ENCODE measurements at regions not wholly inside any gene's neighbourhood (a gene's known extent, or its start where the extent isn't known, plus 50 kb on each side); places are given as distances from the start of the nearest gene placed in this dataset.

- Mint-ChIP-seq H3K4me1 (ENCODE audit: low read depth, unreplicated experiment) (peaks cover 26% of the 10 kb centered on the region), H3K9me3 (ENCODE audit: low read depth, unreplicated experiment) (no peaks in the 10 kb centered on the region), H3K4me3 (ENCODE audit: low read depth, unreplicated experiment) (no peak overlapping the region), H3K27me3 (ENCODE audit: unreplicated experiment) (peaks cover 12% of the 10 kb centered on the region), H3K36me3 (ENCODE audit: insufficient read depth, unreplicated experiment) (no peaks in the 10 kb centered on the region), H3K27ac (ENCODE audit: unreplicated experiment) (no peak overlapping the region)
- intact Hi-C loops (cut with micrococcal nuclease; ENCODE audit: unreplicated experiment): no loop called here
- no peak for DNase-seq
- BruUV-seq (replicated peaks): no TSS peak
- TF ChIP-seq CTCF (IDR thresholded peaks at IDR 0.05; ENCODE audit: unreplicated experiment): no peak
- CTCF ChIA-PET: no interaction called here
Observed at GRCh38 chr6:167664678-167665660, 161.7 kb upstream of the AFDN start.

GRCh38 chr6:167665698-167666330, 160.9 kb upstream of the AFDN start:
- H3K36me3 Mint-ChIP-seq (ENCODE audit: insufficient read depth, unreplicated experiment): no peaks in the 10 kb centered on the region
- intact Hi-C loops (cut with micrococcal nuclease; ENCODE audit: unreplicated experiment): no loop called here
- H3K4me1 Mint-ChIP-seq (ENCODE audit: low read depth, unreplicated experiment): peaks cover 26% of the 10 kb centered on the region
- H3K9me3 Mint-ChIP-seq (ENCODE audit: low read depth, unreplicated experiment): no peaks in the 10 kb centered on the region
- CTCF ChIA-PET: no interaction called here
- no peak overlapping the region for H3K4me3 Mint-ChIP-seq (ENCODE audit: low read depth, unreplicated experiment)
- DNase-seq: no peak
- TF ChIP-seq CTCF (IDR thresholded peaks at IDR 0.05; ENCODE audit: unreplicated experiment): no peak
- peaks cover 12% of the 10 kb centered on the region for H3K27me3 Mint-ChIP-seq (ENCODE audit: unreplicated experiment)
- BruUV-seq (replicated peaks): no TSS peak
- no peak overlapping the region for H3K27ac Mint-ChIP-seq (ENCODE audit: unreplicated experiment)

- Mint-ChIP-seq H3K36me3 (ENCODE audit: insufficient read depth, unreplicated experiment) (no peaks in the 10 kb centered on the region), H3K27me3 (ENCODE audit: unreplicated experiment) (peaks cover 12% of the 10 kb centered on the region), H3K9me3 (ENCODE audit: low read depth, unreplicated experiment) (peaks cover 2% of the 10 kb centered on the region), H3K4me3 (ENCODE audit: low read depth, unreplicated experiment) (no peak overlapping the region), H3K4me1 (ENCODE audit: low read depth, unreplicated experiment) (peaks cover 26% of the 10 kb centered on the region), H3K27ac (ENCODE audit: unreplicated experiment) (no peak overlapping the region)
- intact Hi-C loops (cut with micrococcal nuclease; ENCODE audit: unreplicated experiment): no loop called here
- TF ChIP-seq CTCF (IDR thresholded peaks at IDR 0.05; ENCODE audit: unreplicated experiment): no peak
- CTCF ChIA-PET: no interaction called here
- BruUV-seq (replicated peaks): no TSS peak
- DNase-seq: no peak
Observed at GRCh38 chr6:167666571-167667203, 160.0 kb upstream of the AFDN start.

GRCh38 chr6:167667204-167668018, 159.3 kb upstream of the AFDN start:
- intact Hi-C loops (cut with micrococcal nuclease; ENCODE audit: unreplicated experiment): no loop called here
- H3K27ac Mint-ChIP-seq (ENCODE audit: unreplicated experiment): no peak overlapping the region
- TF ChIP-seq CTCF (IDR thresholded peaks at IDR 0.05; ENCODE audit: unreplicated experiment): no peak
- H3K9me3 Mint-ChIP-seq (ENCODE audit: low read depth, unreplicated experiment): peaks cover 5% of the 10 kb centered on the region
- H3K4me1 Mint-ChIP-seq (ENCODE audit: low read depth, unreplicated experiment): peaks cover 26% of the 10 kb centered on the region
- no TSS peak for BruUV-seq (replicated peaks)
- no peak for DNase-seq
- H3K4me3 Mint-ChIP-seq (ENCODE audit: low read depth, unreplicated experiment): no peak overlapping the region
- no peaks in the 10 kb centered on the region for H3K36me3 Mint-ChIP-seq (ENCODE audit: insufficient read depth, unreplicated experiment)
- H3K27me3 Mint-ChIP-seq (ENCODE audit: unreplicated experiment): peaks cover 12% of the 10 kb centered on the region
- CTCF ChIA-PET: no interaction called here
